ENCODE measurements at regions not wholly inside any gene's neighbourhood (a gene's known extent, or its start where the extent isn't known, plus 50 kb on each side); places are given as distances from the start of the nearest gene placed in this dataset.

GRCh38 chr5:99133921-99134320 is 205.1 kb upstream of the CHD1 start:
- TF ChIP-seq, protein P1, sequence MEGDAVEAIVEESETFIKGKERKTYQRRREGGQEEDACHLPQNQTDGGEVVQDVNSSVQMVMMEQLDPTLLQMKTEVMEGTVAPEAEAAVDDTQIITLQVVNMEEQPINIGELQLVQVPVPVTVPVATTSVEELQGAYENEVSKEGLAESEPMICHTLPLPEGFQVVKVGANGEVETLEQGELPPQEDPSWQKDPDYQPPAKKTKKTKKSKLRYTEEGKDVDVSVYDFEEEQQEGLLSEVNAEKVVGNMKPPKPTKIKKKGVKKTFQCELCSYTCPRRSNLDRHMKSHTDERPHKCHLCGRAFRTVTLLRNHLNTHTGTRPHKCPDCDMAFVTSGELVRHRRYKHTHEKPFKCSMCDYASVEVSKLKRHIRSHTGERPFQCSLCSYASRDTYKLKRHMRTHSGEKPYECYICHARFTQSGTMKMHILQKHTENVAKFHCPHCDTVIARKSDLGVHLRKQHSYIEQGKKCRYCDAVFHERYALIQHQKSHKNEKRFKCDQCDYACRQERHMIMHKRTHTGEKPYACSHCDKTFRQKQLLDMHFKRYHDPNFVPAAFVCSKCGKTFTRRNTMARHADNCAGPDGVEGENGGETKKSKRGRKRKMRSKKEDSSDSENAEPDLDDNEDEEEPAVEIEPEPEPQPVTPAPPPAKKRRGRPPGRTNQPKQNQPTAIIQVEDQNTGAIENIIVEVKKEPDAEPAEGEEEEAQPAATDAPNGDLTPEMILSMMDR (IDR thresholded peaks at IDR 0.05; ENCODE audit: insufficient read depth, low read length, missing control alignments) = no peak
- POLR2A ChIA-PET = no interaction called here
- H3K4me3 ChIP-seq (ENCODE audit: low read depth, low read length) = no peak overlapping the region
- CTCF ChIA-PET = no interaction called here
- no peak for DNase-seq (ENCODE audit: low read depth, low spot score)

DNA sequence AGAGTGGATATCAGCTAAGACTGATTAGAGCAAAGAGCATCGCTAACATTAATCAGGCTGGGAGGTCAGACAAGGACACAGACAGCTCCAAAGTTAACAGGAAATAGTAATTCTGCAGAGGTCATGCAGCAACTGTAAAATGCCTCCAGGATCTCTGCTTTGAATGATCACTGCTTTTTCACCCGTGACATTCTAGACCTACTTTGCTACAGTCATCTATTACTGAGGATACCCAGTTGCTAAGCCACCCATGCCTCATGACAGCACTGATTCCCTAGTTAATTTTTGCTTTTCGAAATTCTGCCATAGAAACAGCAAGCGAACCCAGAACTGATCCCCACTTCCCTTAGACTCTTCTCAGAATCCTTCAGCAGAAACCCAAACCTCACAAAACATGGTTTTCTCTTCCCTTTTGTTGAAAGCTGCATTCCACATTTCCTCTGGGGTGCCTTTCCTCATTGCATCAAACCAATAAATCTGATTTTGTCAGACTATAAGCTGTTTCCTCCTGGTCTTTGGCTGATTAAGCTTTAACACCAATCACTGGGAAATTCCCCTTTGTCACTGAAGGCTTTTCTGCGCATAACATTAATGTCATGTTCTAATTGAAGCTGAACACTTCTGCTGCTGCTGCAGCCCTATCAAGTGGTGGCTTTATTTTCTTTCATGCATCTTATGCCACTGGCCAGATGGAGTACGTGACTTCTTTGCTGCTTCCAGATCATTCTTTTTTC is 201.1 kb upstream of the CHD1 start:
- TF ChIP-seq, protein P1 (IDR thresholded peaks at IDR 0.05; ENCODE audit: insufficient read depth, low read length, missing control alignments) = no peak
- ChIA-PET CTCF (interaction anchor here (1.3 kb wide), 1 partner anchor 25 kb away, joined by 3 read pairs; no protein-coding TSS in a partner anchor), POLR2A (no interaction called here)
- H3K4me3 ChIP-seq (ENCODE audit: low read depth, low read length) = no peak overlapping the region
- DNase-seq (ENCODE audit: low read depth, low spot score) = no peak

- ChIA-PET CTCF (no interaction called here), POLR2A (no interaction called here)
- TF ChIP-seq, protein P1 (IDR thresholded peaks at IDR 0.05; ENCODE audit: insufficient read depth, low read length, missing control alignments) = no peak
- no peak overlapping the region for H3K4me3 ChIP-seq (ENCODE audit: low read depth, low read length)
- no peak for DNase-seq (ENCODE audit: low read depth, low spot score)
Measured at GRCh38 chr5:99122976-99123375, 194.2 kb upstream of the CHD1 start.

DNA sequence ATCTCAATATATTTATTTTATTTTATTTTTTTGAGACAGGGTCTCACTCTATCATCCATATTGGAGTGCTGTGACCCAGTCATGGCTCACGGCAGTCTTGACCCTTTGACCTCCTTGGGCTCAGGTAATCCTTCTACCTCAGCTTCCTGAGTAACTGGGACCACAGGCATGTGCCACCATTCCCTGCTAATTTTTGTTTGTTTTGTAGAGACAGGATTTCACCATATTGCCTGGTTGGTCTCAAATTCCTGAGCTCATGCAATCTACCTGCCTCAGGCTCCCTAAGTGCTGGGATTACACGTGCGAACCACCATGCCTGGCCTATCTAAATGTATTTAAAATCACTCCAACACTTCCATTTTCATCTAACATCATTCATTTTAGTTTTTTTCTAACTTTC is 190.5 kb upstream of the CHD1 start:
- no peak overlapping the region for H3K4me3 ChIP-seq (ENCODE audit: low read depth, low read length)
- ChIA-PET CTCF (interaction anchor here (1.8 kb wide), 1 partner anchor 16 kb away, joined by 7 read pairs; no protein-coding TSS in a partner anchor), POLR2A (no interaction called here)
- DNase-seq (ENCODE audit: low read depth, low spot score) = no peak
- TF ChIP-seq, protein P1 (IDR thresholded peaks at IDR 0.05; ENCODE audit: insufficient read depth, low read length, missing control alignments) = no peak

DNA sequence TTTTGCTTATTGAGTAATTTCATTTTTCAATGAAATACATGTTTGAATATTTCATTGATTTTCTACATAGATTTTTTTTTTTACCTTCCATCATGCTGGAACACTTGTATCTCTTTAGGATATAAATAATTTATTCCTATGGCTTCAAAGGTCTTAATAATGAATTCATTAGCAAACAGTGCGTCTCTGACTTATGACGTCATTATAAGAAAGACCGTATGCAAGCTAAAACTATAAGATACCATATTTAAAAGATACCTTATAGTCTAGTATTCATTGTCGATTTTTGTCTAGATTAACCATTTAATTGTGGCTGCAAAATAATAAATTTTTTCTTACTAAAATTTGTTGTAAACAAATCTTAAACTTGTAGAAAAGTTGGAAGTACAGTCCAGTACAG is 187.7 kb upstream of the CHD1 start:
- no peak overlapping the region for H3K4me3 ChIP-seq (ENCODE audit: low read depth, low read length)
- TF ChIP-seq, protein P1 (IDR thresholded peaks at IDR 0.05; ENCODE audit: insufficient read depth, low read length, missing control alignments) = no peak
- POLR2A ChIA-PET = no interaction called here
- DNase-seq (ENCODE audit: low read depth, low spot score) = no peak
- CTCF ChIA-PET = interaction anchor here (1.0 kb wide), 1 partner anchor 11 kb away, joined by 3 read pairs; no protein-coding TSS in a partner anchor

DNA sequence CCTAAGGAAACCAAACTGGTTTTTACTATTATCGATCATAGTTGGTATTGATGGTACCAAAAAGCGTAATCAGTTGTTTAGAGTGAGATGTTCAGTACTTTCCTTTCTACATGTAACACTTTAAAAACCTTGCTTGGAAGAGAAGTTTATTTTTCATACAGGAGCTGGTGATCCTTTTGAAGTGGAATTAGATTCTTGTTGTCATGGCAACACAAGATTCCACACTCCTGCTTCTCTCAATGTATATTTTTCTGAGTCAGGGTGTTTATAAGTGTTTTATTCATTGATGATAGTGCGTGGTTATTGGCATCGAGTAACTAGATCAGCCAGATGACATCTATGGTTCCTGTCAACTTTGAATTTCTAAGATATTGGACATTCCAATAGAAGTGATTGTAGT is 181.1 kb upstream of the CHD1 start:
- TF ChIP-seq, protein P1 (IDR thresholded peaks at IDR 0.05; ENCODE audit: insufficient read depth, low read length, missing control alignments) = no peak
- ChIA-PET POLR2A (no interaction called here), CTCF (no interaction called here)
- no peak overlapping the region for H3K4me3 ChIP-seq (ENCODE audit: low read depth, low read length)
- DNase-seq (ENCODE audit: low read depth, low spot score) = no peak

Measured in AG04449 (cell line).